Transverse colon (tissue), 4 donors: ENCODE measurements at regions not wholly inside any gene's neighbourhood (a gene's known extent, or its start where the extent isn't known, plus 50 kb on each side); places are given as distances from the start of the nearest gene placed in this dataset.

Experiments
- DNase-seq: peaks from one replicate; pipeline ENCODE4 v3.0.0-alpha.2; 2019
- H3K27ac ChIP-seq, 4 donors: fragments of 200-600 bp; sonication (generic); 2 replicates each; pipeline ENCODE4 v1.5.1; 2016 to 2018; ENCODE audit warnings: inconsistent platforms in 4 of 4
- H3K27me3 ChIP-seq: fragments of 200-600 bp; sonication (generic); 2 replicates; pipeline ENCODE4 v1.5.1; 2017; ENCODE audit warnings: inconsistent platforms
- H3K36me3 ChIP-seq, 4 donors: fragments of 200-600 bp; sonication (generic); 2 replicates each; pipeline ENCODE4 v1.5.1; 2017 to 2019; ENCODE audit warnings: inconsistent platforms in 4 of 4
- H3K4me1 ChIP-seq, 4 donors: fragments of 200-600 bp; sonication (generic); 2 replicates each; pipeline ENCODE4 v1.5.1; 2017 to 2020; ENCODE audit warnings: inconsistent platforms in 4 of 4
- H3K4me3 ChIP-seq, 4 donors: fragments of 200-600 bp; sonication (generic); 1 replicate in 1 of 4; 2 replicates in 3 of 4; pipeline versions ENCODE4 v1.5.1 to v1.6.1; 2017 to 2019; ENCODE audit warnings: inconsistent platforms in 4 of 4
- H3K9me3 ChIP-seq, 2 donors: fragments of 200-600 bp; sonication (generic); 2 replicates each; pipeline ENCODE4 v1.5.1; 2017 to 2019; ENCODE audit warnings: inconsistent platforms in 2 of 2
- EP300 ChIP-seq: sonication (generic); formaldehyde crosslinking; IDR thresholded peaks from one replicate; pipeline ENCODE4 v1.6.1; 2017; ENCODE audit warnings: antibody characterized with exemption, low read depth
- POLR2A ChIP-seq: fragments of 450-650 bp; IDR thresholded peaks from one replicate; pipeline ENCODE4 v1.6.1; 2016; ENCODE audit warnings: antibody characterized with exemption, mild to moderate bottlenecking, moderate library complexity
- POLR2AphosphoS5 ChIP-seq, 3 donors: sonication (generic); formaldehyde crosslinking; IDR thresholded peaks; one replicate each; pipeline ENCODE4 v1.6.1; 2016; ENCODE audit warnings: antibody characterized with exemption in 3 of 3
- WGBS, 2 donors: methylation state at CpG; one replicate each; pipeline ENCODE4 v1.1.5; 2018; ENCODE audit warnings: low coverage in 1 of 2; 5-methylcytosine and 5-hydroxymethylcytosine counted together
- in situ Hi-C, 4 donors: fragments of 200-750 bp; cut with MboI; loops; one replicate each; pipeline versions ENCODE4 v1.15.0 to v1.15.1; 2017; ENCODE audit warnings: low sequenced_read_pairs in 3 of 4, low pct_ligation_motif_present in 1 of 4, low pct_unique_long_range_greater_than_20kb in 1 of 4
- intact Hi-C: fragments of 100-400 bp; cut with DNase I; formaldehyde crosslinking; loops from one replicate; pipeline ENCODE4 v1.15.1; 2023; ENCODE audit warnings: low total_unique reads
- TF ChIP-seq, protein P1 (sequence below), 5 experiments: fragments of 200-600 bp in 3 of 5; fragments of 450-650 bp in 2 of 5; sonication (generic) in 3 of 5; IDR thresholded peaks; 1 replicate in 2 of 5; 2 replicates in 3 of 5; pipeline ENCODE4 v1.5.1; 2016 to 2017; ENCODE audit warnings: antibody characterized with exemption in 5 of 5, inconsistent platforms in 3 of 5, mild to moderate bottlenecking in 2 of 5, moderate library complexity in 1 of 5

DNA sequence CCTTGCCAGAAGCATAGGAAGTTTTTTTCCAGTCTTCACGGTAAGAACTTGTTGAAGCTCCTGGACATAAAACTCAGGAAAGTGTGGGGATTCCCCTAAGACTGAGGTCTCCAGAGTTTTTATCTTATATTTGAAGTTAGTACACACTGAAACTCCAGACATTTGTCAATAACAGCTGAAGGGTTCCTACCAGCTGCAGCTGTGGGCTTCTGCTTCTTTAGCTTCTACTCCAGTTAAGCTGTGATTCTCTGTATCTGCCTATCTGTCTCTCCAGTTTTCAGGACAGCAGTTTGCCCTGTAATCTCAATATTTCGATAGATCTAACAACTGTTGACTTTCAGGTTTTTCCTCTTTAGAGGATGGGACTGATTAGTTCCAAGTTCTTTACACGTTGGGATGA is 966.0 kb upstream of the SEMA6D start:
- in situ Hi-C loops: no loop called here
- H3K27me3 ChIP-seq: no peaks in the 10 kb centered on the region
- no peak for DNase-seq
- H3K9me3 ChIP-seq: no peaks in the 10 kb centered on the region
- intact Hi-C loops: no loop called here
- WGBS, 2 donors: 24 to 39% methylated on average over 3 of the region's 3 CpGs
- TF ChIP-seq POLR2A (no peak), EP300 (no peak), POLR2AphosphoS5 (IDR thresholded peaks at IDR 0.05) (no peak)
- TF ChIP-seq, protein P1, sequence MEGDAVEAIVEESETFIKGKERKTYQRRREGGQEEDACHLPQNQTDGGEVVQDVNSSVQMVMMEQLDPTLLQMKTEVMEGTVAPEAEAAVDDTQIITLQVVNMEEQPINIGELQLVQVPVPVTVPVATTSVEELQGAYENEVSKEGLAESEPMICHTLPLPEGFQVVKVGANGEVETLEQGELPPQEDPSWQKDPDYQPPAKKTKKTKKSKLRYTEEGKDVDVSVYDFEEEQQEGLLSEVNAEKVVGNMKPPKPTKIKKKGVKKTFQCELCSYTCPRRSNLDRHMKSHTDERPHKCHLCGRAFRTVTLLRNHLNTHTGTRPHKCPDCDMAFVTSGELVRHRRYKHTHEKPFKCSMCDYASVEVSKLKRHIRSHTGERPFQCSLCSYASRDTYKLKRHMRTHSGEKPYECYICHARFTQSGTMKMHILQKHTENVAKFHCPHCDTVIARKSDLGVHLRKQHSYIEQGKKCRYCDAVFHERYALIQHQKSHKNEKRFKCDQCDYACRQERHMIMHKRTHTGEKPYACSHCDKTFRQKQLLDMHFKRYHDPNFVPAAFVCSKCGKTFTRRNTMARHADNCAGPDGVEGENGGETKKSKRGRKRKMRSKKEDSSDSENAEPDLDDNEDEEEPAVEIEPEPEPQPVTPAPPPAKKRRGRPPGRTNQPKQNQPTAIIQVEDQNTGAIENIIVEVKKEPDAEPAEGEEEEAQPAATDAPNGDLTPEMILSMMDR (IDR thresholded peaks at IDR 0.05): no peak
- H3K4me3 ChIP-seq: no peak overlapping the region
- H3K4me1 ChIP-seq: no peaks in the 10 kb centered on the region
- H3K36me3 ChIP-seq: no peaks in the 10 kb centered on the region
- H3K27ac ChIP-seq: no peak overlapping the region

DNA sequence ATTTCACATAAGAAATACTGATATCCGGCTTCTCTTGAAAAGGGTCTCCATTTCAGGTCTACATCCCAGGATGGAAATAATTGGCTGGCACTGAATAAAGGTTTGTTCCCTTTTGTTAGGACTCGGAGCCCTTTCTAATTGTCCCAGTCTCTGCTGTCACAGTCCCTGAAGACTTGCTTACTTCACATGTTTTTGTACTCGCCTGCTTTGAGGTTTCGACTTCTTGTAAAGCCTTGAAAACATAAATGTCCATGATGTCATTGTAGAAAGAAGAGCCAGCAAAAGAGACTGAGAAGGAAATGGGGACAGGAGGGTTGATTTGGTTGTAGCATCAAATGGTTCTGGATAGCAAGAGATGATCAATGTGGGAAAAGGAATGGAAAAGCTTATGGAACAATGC is 963.4 kb upstream of the SEMA6D start:
- in situ Hi-C loops: no loop called here
- no peaks in the 10 kb centered on the region for H3K4me1 ChIP-seq

DNA sequence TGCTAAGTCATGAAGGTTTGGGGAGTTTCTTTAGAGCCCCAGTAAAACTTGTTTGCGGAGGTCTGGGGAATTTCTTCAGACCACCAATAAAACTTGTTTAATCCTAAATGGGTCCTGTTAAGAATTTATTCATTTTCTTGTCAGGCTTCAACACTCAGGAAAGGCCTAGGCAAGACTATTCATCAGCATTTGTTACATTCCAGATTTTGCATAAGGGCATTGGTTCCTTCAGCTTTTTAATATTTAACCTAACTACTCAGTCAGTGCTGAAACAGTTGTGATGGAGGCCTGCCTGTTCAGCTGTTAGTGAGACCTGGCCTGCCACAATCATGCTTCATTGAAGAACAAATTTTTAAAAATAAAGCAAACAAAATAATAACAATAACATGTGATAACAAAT is 954.2 kb upstream of the SEMA6D start:
- DNase-seq: no peak
- H3K27me3 ChIP-seq: no peaks in the 10 kb centered on the region
- 96 to 100% methylated on average over 1 of the region's 1 CpG for WGBS, 2 donors
- in situ Hi-C loops (no loop called here), intact Hi-C loops (no loop called here)
- no peak overlapping the region for H3K27ac ChIP-seq
- H3K4me3 ChIP-seq: no peak overlapping the region
- H3K36me3 ChIP-seq: no peaks in the 10 kb centered on the region
- TF ChIP-seq POLR2A: no peak
- TF ChIP-seq EP300: no peak
- TF ChIP-seq POLR2AphosphoS5 (IDR thresholded peaks at IDR 0.05): no peak
- TF ChIP-seq, protein P1 (IDR thresholded peaks at IDR 0.05): no peak
- peaks cover under 1% of the 10 kb centered on the region in 2 donors for H3K9me3 ChIP-seq
- no peaks in the 10 kb centered on the region for H3K4me1 ChIP-seq

More for the DNA sequence above, 963.4 kb upstream of the SEMA6D start:
- Histone ChIP-seq H3K9me3 (no peaks in the 10 kb centered on the region), H3K36me3 (no peaks in the 10 kb centered on the region), H3K4me3 (no peak overlapping the region), H3K27ac (no peak overlapping the region), H3K27me3 (no peaks in the 10 kb centered on the region)
- intact Hi-C loops: no loop called here
- 91 to 98% methylated on average over 4 of the region's 4 CpGs for WGBS, 2 donors
- TF ChIP-seq EP300 (no peak), POLR2AphosphoS5 (IDR thresholded peaks at IDR 0.05) (no peak), POLR2A (no peak)
- TF ChIP-seq, protein P1 (IDR thresholded peaks at IDR 0.05): no peak
- DNase-seq: no peak

GRCh38 chr15:46764851-46765250 is 952.5 kb upstream of the SEMA6D start:
- Histone ChIP-seq H3K27me3 (no peaks in the 10 kb centered on the region), H3K4me1 (no peaks in the 10 kb centered on the region), H3K4me3 (no peak overlapping the region), H3K27ac (no peak overlapping the region), H3K36me3 (no peaks in the 10 kb centered on the region), H3K9me3 (peaks cover 7 to 13% of the 10 kb centered on the region in 2 donors)
- WGBS, 2 donors: 89 to 94% methylated on average over 7 of the region's 7 CpGs
- in situ Hi-C loops (no loop called here), intact Hi-C loops (no loop called here)
- TF ChIP-seq POLR2A (no peak), POLR2AphosphoS5 (IDR thresholded peaks at IDR 0.05) (no peak), EP300 (no peak)
- TF ChIP-seq, protein P1 (IDR thresholded peaks at IDR 0.05): no peak
- no peak for DNase-seq
